H1 (cell line): ENCODE measurements at regions not wholly inside any gene's neighbourhood (a gene's known extent, or its start where the extent isn't known, plus 50 kb on each side); places are given as distances from the start of the nearest gene placed in this dataset.

Source experiments
- CTCF ChIA-PET: fragments of 300-600 bp; sonication (Branson Sonifier 250); formaldehyde crosslinking; loops from one replicate; lab custom pipeline; 2021; ENCODE audit not compliant: partially characterized antibody; lab: Charles Lee
- POLR2A ChIA-PET: fragments of 300-600 bp; sonication (Branson Sonifier 250); formaldehyde crosslinking; loops from one replicate; lab custom pipeline; 2021; ENCODE audit warnings: inconsistent platforms; ENCODE audit not compliant: partially characterized antibody; lab: Charles Lee
- DNase-seq, 2 experiments: peaks; one replicate each; pipeline versions ENCODE4 v3.0.0 to v3.0.0-alpha.2; 2010 to 2022; ENCODE audit warnings: low spot score in 2 of 2, low read depth in 1 of 2, mixed read lengths in 1 of 2
- FAIRE-seq: peaks from 2 replicates; lab custom pipeline; 2011; peaks lifted over from hg19 to GRCh38; lab: Jason Lieb, UNC
- H2AFZ ChIP-seq: 2 replicates; pipeline ENCODE4 v1.8.1; 2012; ENCODE audit warnings: low read length, inconsistent platforms
- H2AK5ac ChIP-seq: 2 replicates; pipeline ENCODE4 v1.6.1; 2013; ENCODE audit warnings: low read depth, low read length
- H2BK120ac ChIP-seq: replicated peaks from 2 replicates; pipeline ENCODE3; 2013; ENCODE audit warnings: low read depth, low read length, inconsistent platforms
- H2BK12ac ChIP-seq: 2 replicates; pipeline ENCODE4 v1.6.1; 2013; ENCODE audit warnings: low read depth, low read length
- H2BK15ac ChIP-seq: 2 replicates; pipeline ENCODE4 v1.6.1; 2013; ENCODE audit warnings: low read length
- H2BK20ac ChIP-seq: 2 replicates; pipeline ENCODE4 v1.6.1; 2013; ENCODE audit warnings: low read length
- H2BK5ac ChIP-seq: 2 replicates; pipeline ENCODE4 v1.6.1; 2013; ENCODE audit warnings: low read depth, low read length
- H3K14ac ChIP-seq: 2 replicates; pipeline ENCODE4 v1.6.1; 2013; ENCODE audit warnings: inconsistent platforms; ENCODE audit not compliant: insufficient read length
- H3K18ac ChIP-seq: 2 replicates; pipeline ENCODE4 v1.6.1; 2013; ENCODE audit warnings: low read length; ENCODE audit errors: extremely low read depth
- H3K23ac ChIP-seq: 2 replicates; pipeline ENCODE4 v1.6.1; 2013; ENCODE audit warnings: inconsistent platforms; ENCODE audit not compliant: insufficient read length
- H3K23me2 ChIP-seq: 2 replicates; pipeline ENCODE4 v1.6.1; 2013; ENCODE audit warnings: low read depth, low read length
- H3K27ac ChIP-seq: 2 replicates; pipeline ENCODE4 v1.6.1; 2011; ENCODE audit warnings: low read depth, low read length, inconsistent platforms
- H3K27me3 ChIP-seq, 4 experiments: replicated peaks in 1 of 4; 1 replicate in 1 of 4; 2 replicates in 3 of 4; pipeline versions ENCODE4 v1.6.1 to v1.8.1; 2011 to 2013; ENCODE audit warnings: low read length in 3 of 4, mild to moderate bottlenecking in 3 of 4, inconsistent platforms in 2 of 4, mixed read lengths in 2 of 4, moderate library complexity in 1 of 4; ENCODE audit not compliant: control insufficient read depth in 3 of 4, insufficient read depth in 3 of 4; ENCODE audit errors: extremely low read depth in 1 of 4
- H3K36me3 ChIP-seq, 4 experiments: 2 replicates each; pipeline versions ENCODE4 v1.6.1 to v1.8.1; 2011 to 2013; ENCODE audit warnings: mild to moderate bottlenecking in 4 of 4, low read length in 3 of 4, moderate library complexity in 2 of 4, control low read depth in 1 of 4, inconsistent platforms in 1 of 4; ENCODE audit not compliant: insufficient read depth in 4 of 4, control insufficient read depth in 2 of 4
- H3K4ac ChIP-seq: replicated peaks from 2 replicates; pipeline ENCODE3; 2013; ENCODE audit warnings: low read length, low read depth, mixed read lengths, inconsistent platforms; ENCODE audit not compliant: insufficient read length
- H3K4me1 ChIP-seq, 4 experiments: replicated peaks in 1 of 4; 1 replicate in 1 of 4; 2 replicates in 3 of 4; pipeline versions ENCODE4 v1.6.1 to v1.8.1; 2011 to 2013; ENCODE audit warnings: low read length in 3 of 4, inconsistent platforms in 2 of 4, mixed read lengths in 1 of 4; ENCODE audit not compliant: insufficient read depth in 4 of 4, control insufficient read depth in 3 of 4
- H3K4me2 ChIP-seq, 2 experiments: 2 replicates each; pipeline versions ENCODE4 v1.6.1 to v1.8.1; 2011 to 2013; ENCODE audit warnings: low read depth in 2 of 2, low read length in 2 of 2, control low read depth in 1 of 2, inconsistent platforms in 1 of 2, mild to moderate bottlenecking in 1 of 2; ENCODE audit not compliant: insufficient read depth in 1 of 2
- H3K4me3 ChIP-seq, 4 experiments: fragments of 200-600, 300-600 bp in 1 of 4; sonication (generic), shearing (Covaris generic), sonication (Bioruptor Twin) in 1 of 4; 2 replicates each; pipeline versions ENCODE4 v1.5.1 to v1.8.1; 2011 to 2016; ENCODE audit warnings: low read length in 4 of 4, low read depth in 3 of 4, control low read depth in 2 of 4, inconsistent platforms in 2 of 4, mild to moderate bottlenecking in 2 of 4, mixed read lengths in 1 of 4, moderate library complexity in 1 of 4; ENCODE audit not compliant: insufficient read depth in 2 of 4; ENCODE audit errors: extremely low read depth in 1 of 4
- H3K56ac ChIP-seq: replicated peaks from 2 replicates; pipeline ENCODE3; 2013; ENCODE audit warnings: low read depth, mild to moderate bottlenecking, mixed read lengths, low read length, inconsistent platforms; ENCODE audit not compliant: insufficient read length
- H3K79me1 ChIP-seq: 2 replicates; pipeline ENCODE4 v1.6.1; 2013; ENCODE audit warnings: low read depth, low read length, control low read depth
- H3K79me2 ChIP-seq, 2 experiments: 2 replicates each; pipeline versions ENCODE4 v1.6.1 to v1.8.1; 2012 to 2013; ENCODE audit warnings: low read length in 2 of 2, mild to moderate bottlenecking in 2 of 2, inconsistent platforms in 1 of 2; ENCODE audit not compliant: insufficient read depth in 2 of 2, control insufficient read depth in 1 of 2
- H3K9ac ChIP-seq, 4 experiments: replicated peaks in 1 of 4; 1 replicate in 1 of 4; 2 replicates in 3 of 4; pipeline versions ENCODE4 v1.6.1 to v1.8.1; 2011 to 2013; ENCODE audit warnings: low read depth in 3 of 4, low read length in 3 of 4, control low read depth in 2 of 4, mild to moderate bottlenecking in 2 of 4, moderate library complexity in 2 of 4, inconsistent platforms in 1 of 4; ENCODE audit errors: extremely low read depth in 1 of 4
- H3K9me3 ChIP-seq, 2 experiments: 2 replicates each; pipeline versions ENCODE4 v1.6.1 to v1.8.1; 2012 to 2013; ENCODE audit warnings: mild to moderate bottlenecking in 2 of 2, moderate library complexity in 2 of 2, control low read depth in 1 of 2, inconsistent platforms in 1 of 2, low read depth in 1 of 2, low read length in 1 of 2, mixed read lengths in 1 of 2; ENCODE audit not compliant: insufficient read depth in 2 of 2
- H4K20me1 ChIP-seq, 2 experiments: replicated peaks in 1 of 2; 2 replicates each; pipeline versions ENCODE3 to v1.8.1; 2011 to 2013; ENCODE audit warnings: inconsistent platforms in 2 of 2, low read length in 2 of 2, mild to moderate bottlenecking in 1 of 2; ENCODE audit not compliant: insufficient read depth in 2 of 2, control insufficient read depth in 1 of 2
- H4K5ac ChIP-seq: 2 replicates; pipeline ENCODE4 v1.6.1; 2013; ENCODE audit warnings: low read length, low read depth, mixed read lengths, inconsistent platforms; ENCODE audit not compliant: insufficient read length
- H4K8ac ChIP-seq: 2 replicates; pipeline ENCODE4 v1.8.0; 2013; ENCODE audit warnings: mild to moderate bottlenecking, moderate library complexity, low read length, inconsistent platforms; ENCODE audit not compliant: insufficient read depth; ENCODE audit errors: extremely low read depth
- H4K91ac ChIP-seq: replicated peaks from 2 replicates; pipeline ENCODE3; 2013; ENCODE audit warnings: low read length, mixed read lengths, inconsistent platforms; ENCODE audit not compliant: insufficient read length
- NANOG ChIP-seq: IDR thresholded peaks from 2 replicates; pipeline ENCODE4 v1.6.1; 2011; ENCODE audit warnings: low read length, low read depth, mild to moderate bottlenecking, inconsistent platforms; ENCODE audit not compliant: insufficient read depth, poor library complexity, severe bottlenecking
- SAP30 ChIP-seq: fragments of 300-600 bp; sonication (generic); IDR thresholded peaks from 2 replicates; pipeline ENCODE4 v1.7.1; 2012; ENCODE audit warnings: low read length, moderate library complexity, mild to moderate bottlenecking, inconsistent platforms; ENCODE audit not compliant: insufficient read depth, insufficient replicate concordance
- SIN3A ChIP-seq, 2 experiments: IDR thresholded peaks in 1 of 2; conservative IDR thresholded peaks in 1 of 2; 2 replicates each; pipeline ENCODE4 v1.6.1; 2011 to 2012; ENCODE audit warnings: low read length in 2 of 2, improper control_type of control experiment in 1 of 2, low read depth in 1 of 2, mild to moderate bottlenecking in 1 of 2
- ZNF274 ChIP-seq: IDR thresholded peaks from 2 replicates; pipeline ENCODE4 v1.7.0; 2012; ENCODE audit warnings: low read length, borderline replicate concordance; ENCODE audit errors: extremely low read depth
- WGBS, 2 experiments: shearing (Covaris generic) in 1 of 2; methylation state at CpG; one replicate each; pipeline versions ENCODE4 v1.1.6 to v1.1.7; 2013 to 2015; ENCODE audit warnings: low lambda C conversion rate in 2 of 2, mixed read lengths in 2 of 2, inconsistent platforms in 1 of 2, low coverage in 1 of 2, missing lambda C conversion rate in 1 of 2; ENCODE audit not compliant: insufficient replicate concordance in 2 of 2, insufficient coverage in 1 of 2, insufficient read length in 1 of 2; ENCODE audit errors: extremely low coverage in 1 of 2, missing lambda C conversion rate in 1 of 2; 5-methylcytosine and 5-hydroxymethylcytosine counted together

- no peaks in the 10 kb centered on the region for H3K4me1 ChIP-seq
- no peak overlapping the region for H3K4me2 ChIP-seq
- H4K20me1 ChIP-seq: no peaks in the 10 kb centered on the region
- WGBS, 2 experiments: 94% methylated on average over 3 of the region's 3 CpGs; no CpG with 5 or more reads in 1 of the 2 experiments
- CTCF ChIA-PET: no interaction called here
- no peak overlapping the region for H2BK120ac ChIP-seq
- H3K23ac ChIP-seq: no peak overlapping the region
- no peak overlapping the region for H3K56ac ChIP-seq
- H2BK5ac ChIP-seq: no peak overlapping the region
- POLR2A ChIA-PET: no interaction called here
- H4K8ac ChIP-seq: no peak overlapping the region
- H2BK15ac ChIP-seq: no peak overlapping the region
- H3K4ac ChIP-seq: no peak overlapping the region
- DNase-seq: no peak
- no peaks in the 10 kb centered on the region for H3K23me2 ChIP-seq
- H3K36me3 ChIP-seq: no peaks in the 10 kb centered on the region; a peak in 1 of 8 replicates
- no peak overlapping the region for H2BK20ac ChIP-seq
- H3K79me2 ChIP-seq: no peaks in the 10 kb centered on the region
- H3K27me3 ChIP-seq: no peaks in the 10 kb centered on the region
- H3K9ac ChIP-seq: no peak overlapping the region
- H2AFZ ChIP-seq: no peak overlapping the region; the same call in 1 of the 2 replicates
- no peak overlapping the region for H3K4me3 ChIP-seq
- no peak overlapping the region for H4K91ac ChIP-seq
- H2AK5ac ChIP-seq: no peak overlapping the region
- H3K9me3 ChIP-seq: peaks cover 8% of the 10 kb centered on the region in 2 experiments
- TF ChIP-seq NANOG (no peak), ZNF274 (no peak), SIN3A (conservative IDR thresholded peaks at IDR 0.05 in 1 of 2, IDR thresholded peaks at IDR 0.05 in 1 of 2; ENCODE audit: low read depth in 1 of 2, low read length in 2 of 2) (no peak), SAP30 (no peak)
- H2BK12ac ChIP-seq: no peak overlapping the region
- no peak overlapping the region for H3K27ac ChIP-seq
- no peak overlapping the region for H3K14ac ChIP-seq
- no peaks in the 10 kb centered on the region for H3K79me1 ChIP-seq
- no peak overlapping the region for H3K18ac ChIP-seq
- H4K5ac ChIP-seq: no peak overlapping the region
- FAIRE-seq: no peak
Measured at GRCh38 chr12:33547084-33547483, 107.5 kb upstream of the SYT10 start.
